K562 (cell line): ENCODE measurements at regions not wholly inside any gene's neighbourhood (a gene's known extent, or its start where the extent isn't known, plus 50 kb on each side); places are given as distances from the start of the nearest gene placed in this dataset.

Experiments
- ATAC-seq: fragments of 200-7000 bp; cut with Tn5 transposase; 3 replicates; pipeline ENCODE4 v1.9.1; 2020; ENCODE audit warnings: moderate library complexity
- BruUV-seq: library from RNA; stranded (reverse); fragments of 400-500 nt; replicated peaks from 2 replicates; lab custom pipeline; 2021; lab: Mats Ljungman, UMichigan
- CTCF ChIA-PET: fragments of 300-600 bp; formaldehyde crosslinking; extraction: SDS; loops from one replicate; lab custom pipeline; 2021; ENCODE audit warnings: low intra/inter-chr PET ratio; lab: Yijun Ruan, JAX
- POLR2A ChIA-PET: fragments of 300-600, 350-650 bp; sonication (Branson Sonifier 250); formaldehyde crosslinking; extraction: SDS; loops from one replicate; lab custom pipeline; 2021; ENCODE audit warnings: antibody characterized with exemption, inconsistent platforms; lab: Yijun Ruan, JAX
- DNase-seq, 4 experiments: peaks; one replicate each; pipeline versions ENCODE4 v3.0.0 to v3.0.0-alpha.2; 2011 to 2018; ENCODE audit warnings: low spot score in 3 of 4, mixed read lengths in 3 of 4; ENCODE audit errors: extremely low read depth in 1 of 4
- FAIRE-seq: peaks from 2 replicates; lab custom pipeline; 2011; peaks lifted over from hg19 to GRCh38; lab: Jason Lieb, UNC
- H2AFZ ChIP-seq: 2 replicates; pipeline ENCODE4 v1.6.0; 2011; ENCODE audit warnings: low read depth, low read length, control low read depth, inconsistent platforms
- H3K27ac ChIP-seq: fragments of 200-600 bp; 3 replicates; pipeline ENCODE4 v1.8.0; 2011; ENCODE audit warnings: low read depth, mild to moderate bottlenecking, control low read depth, inconsistent platforms, low read length, moderate library complexity, mixed read lengths; ENCODE audit errors: extremely low read depth
- H3K27me3 ChIP-seq, 2 experiments: fragments of 300-600 bp in 1 of 2; 2 replicates in 1 of 2; 3 replicates in 1 of 2; pipeline versions ENCODE4 v1.6.0 to v1.8.0; 2011; ENCODE audit warnings: inconsistent platforms in 2 of 2, low read length in 2 of 2, mild to moderate bottlenecking in 1 of 2, mixed read lengths in 1 of 2, moderate library complexity in 1 of 2; ENCODE audit not compliant: control insufficient read depth in 2 of 2, insufficient read depth in 2 of 2
- H3K36me3 ChIP-seq: fragments of 300-600 bp; 3 replicates; pipeline ENCODE4 v1.8.0; 2011; ENCODE audit warnings: mild to moderate bottlenecking, low read length, inconsistent platforms; ENCODE audit not compliant: control insufficient read depth, insufficient read depth
- H3K4me1 ChIP-seq, 2 experiments: fragments of 200-600 bp in 1 of 2; replicated peaks in 1 of 2; 2 replicates in 1 of 2; 3 replicates in 1 of 2; pipeline versions ENCODE4 v1.5.1 to v1.8.0; 2011; ENCODE audit warnings: inconsistent platforms in 2 of 2, low read length in 2 of 2, mild to moderate bottlenecking in 1 of 2, mixed read lengths in 1 of 2, moderate library complexity in 1 of 2; ENCODE audit not compliant: control insufficient read depth in 2 of 2, insufficient read depth in 2 of 2
- H3K4me2 ChIP-seq: 2 replicates; pipeline ENCODE4 v1.6.1; 2011; ENCODE audit warnings: low read length, control low read depth, inconsistent platforms, mixed read lengths; ENCODE audit not compliant: insufficient read depth
- H3K4me3 ChIP-seq: fragments of 200-600 bp; sonication (generic), shearing (Covaris generic); 2 replicates; pipeline ENCODE4 v1.5.1; 2016; ENCODE audit warnings: control low read depth, inconsistent platforms
- H3K79me2 ChIP-seq: fragments of 200-600 bp; 3 replicates; pipeline ENCODE4 v1.8.0; 2011; ENCODE audit warnings: low read length, inconsistent platforms; ENCODE audit not compliant: control insufficient read depth, insufficient read depth
- H3K9ac ChIP-seq, 2 experiments: 2 replicates each; pipeline versions ENCODE4 v1.6.0 to v1.6.1; 2011; ENCODE audit warnings: low read depth in 2 of 2, low read length in 2 of 2, control low read depth in 1 of 2, inconsistent platforms in 1 of 2, mild to moderate bottlenecking in 1 of 2, mixed read lengths in 1 of 2; ENCODE audit not compliant: insufficient read depth in 1 of 2
- H3K9me1 ChIP-seq: one replicate; pipeline ENCODE4 v1.6.0; 2011; ENCODE audit warnings: inconsistent platforms, mild to moderate bottlenecking, low read length, moderate library complexity; ENCODE audit not compliant: control insufficient read depth, insufficient read depth
- H3K9me3 ChIP-seq: replicated peaks from 2 replicates; pipeline ENCODE4 v1.5.1; 2011; ENCODE audit warnings: low read depth, low read length, inconsistent platforms; ENCODE audit not compliant: control insufficient read depth, insufficient read depth
- H4K20me1 ChIP-seq: replicated peaks from 2 replicates; pipeline ENCODE4 v1.6.1; 2011; ENCODE audit warnings: low read length, inconsistent platforms, mixed read lengths; ENCODE audit not compliant: control insufficient read depth, insufficient read depth
- CREBBP ChIP-seq: IDR thresholded peaks from one replicate; pipeline ENCODE4 v1.6.1; 2012; ENCODE audit warnings: low read depth, mild to moderate bottlenecking, control low read depth, inconsistent platforms, low read length
- DACH1 ChIP-seq: fragments of 450-650 bp; IDR thresholded peaks from 2 replicates; pipeline ENCODE4 v1.6.1; 2018; ENCODE audit not compliant: partially characterized antibody
- ESRRA ChIP-seq: fragments of 450-650 bp; IDR thresholded peaks from 2 replicates; pipeline ENCODE4 v1.6.1; 2014; ENCODE audit warnings: low read depth, mild to moderate bottlenecking, moderate library complexity, borderline replicate concordance
- GABPB2 ChIP-seq: fragments of 250-450 bp; sonication (Bioruptor Pico); conservative IDR thresholded peaks from 2 replicates; pipeline ENCODE4 v1.5.1; 2021; ENCODE audit warnings: mild to moderate bottlenecking
- JUN ChIP-seq, 2 experiments: sonication (generic) in 1 of 2; formaldehyde crosslinking in 1 of 2; IDR thresholded peaks; 2 replicates each; pipeline versions ENCODE4 v1.6.1 to v1.8.0; 2012 to 2022; ENCODE audit warnings: borderline replicate concordance in 2 of 2, mild to moderate bottlenecking in 2 of 2, improper control_type of control experiment in 1 of 2, low read depth in 1 of 2, low read length in 1 of 2, missing genetic modification reagents in 1 of 2
- KAT8 ChIP-seq: fragments of 450-650 bp; IDR thresholded peaks from 2 replicates; pipeline ENCODE4 v1.6.1; 2016; ENCODE audit warnings: low read depth, mild to moderate bottlenecking
- NFIC ChIP-seq: fragments of 450-650 bp; IDR thresholded peaks from 2 replicates; pipeline ENCODE4 v1.6.1; 2017; ENCODE audit warnings: mild to moderate bottlenecking, inconsistent platforms
- NR2C2 ChIP-seq, 2 experiments: fragments of 200-800 bp in 1 of 2; sonication (Bioruptor generic) in 1 of 2; sonication (generic) in 1 of 2; formaldehyde crosslinking in 1 of 2; IDR thresholded peaks; 2 replicates each; pipeline versions ENCODE4 v1.6.1 to v1.8.0; 2016 to 2022; ENCODE audit warnings: mild to moderate bottlenecking in 1 of 2, missing compliant biosample characterization in 1 of 2, missing genetic modification characterization in 1 of 2, missing genetic modification reagents in 1 of 2
- POLR2H ChIP-seq: IDR thresholded peaks from 2 replicates; pipeline ENCODE4 v1.6.1; 2016; ENCODE audit warnings: missing genetic modification characterization, low read depth, mild to moderate bottlenecking, control low read depth, missing compliant biosample characterization, moderate library complexity
- POLR3A ChIP-seq: IDR thresholded peaks from 2 replicates; pipeline ENCODE4 v1.6.1; 2011; ENCODE audit warnings: borderline replicate concordance, mild to moderate bottlenecking, moderate library complexity; ENCODE audit not compliant: insufficient read length, insufficient read depth; ENCODE audit errors: extremely low read depth
- ZBED1 ChIP-seq: IDR thresholded peaks from 2 replicates; pipeline ENCODE4 v1.6.1; 2014
- ZFX ChIP-seq: sonication (generic); formaldehyde crosslinking; IDR thresholded peaks from 2 replicates; pipeline ENCODE4 v1.8.0; 2022; ENCODE audit warnings: mild to moderate bottlenecking, missing genetic modification reagents, moderate library complexity
- ZNF23 ChIP-seq: fragments of 250-450 bp; sonication (Bioruptor Pico); IDR thresholded peaks from 2 replicates; pipeline ENCODE4 v1.4.0; 2020; ENCODE audit warnings: mild to moderate bottlenecking
- ZNF253 ChIP-seq: fragments of 250-450 bp; sonication (Bioruptor Pico); conservative IDR thresholded peaks from 2 replicates; pipeline ENCODE4 v1.6.1; 2021; ENCODE audit warnings: mild to moderate bottlenecking
- ZNF717 ChIP-seq: fragments of 250-450 bp; sonication (Bioruptor Pico); IDR thresholded peaks from 2 replicates; pipeline ENCODE4 v1.5.0; 2021
- WGBS: fragments of 100-300 bp; shearing (Covaris generic); methylation state at CpG from one replicate; pipeline ENCODE4 v1.1.6; 2016; ENCODE audit warnings: low coverage, mixed read lengths; ENCODE audit not compliant: insufficient coverage; ENCODE audit errors: missing lambda C conversion rate; 5-methylcytosine and 5-hydroxymethylcytosine counted together
- in situ Hi-C: fragments of 300-500 bp; cut with MboI; formaldehyde crosslinking; loops from 4 replicates; pipeline ENCODE4 v1.15.0; 2018; ENCODE audit warnings: inconsistent platforms, mixed read lengths
- intact Hi-C: fragments of 100-400 bp; cut with micrococcal nuclease; formaldehyde crosslinking; loops from 2 replicates; pipeline ENCODE4 v1.14.2; 2022
- TF ChIP-seq, protein P1 (sequence below): fragments of 450-650 bp; IDR thresholded peaks from 2 replicates; pipeline ENCODE4 v1.6.1; 2016
- TF ChIP-seq, protein P2 (sequence below): IDR thresholded peaks from 2 replicates; pipeline ENCODE4 v1.6.1; 2012; ENCODE audit warnings: low read depth, low read length, improper control_type of control experiment, borderline replicate concordance
- TF ChIP-seq, protein P3 (sequence below): IDR thresholded peaks from 2 replicates; pipeline ENCODE4 v1.6.1; 2016; ENCODE audit warnings: missing genetic modification characterization, missing compliant biosample characterization

DNA sequence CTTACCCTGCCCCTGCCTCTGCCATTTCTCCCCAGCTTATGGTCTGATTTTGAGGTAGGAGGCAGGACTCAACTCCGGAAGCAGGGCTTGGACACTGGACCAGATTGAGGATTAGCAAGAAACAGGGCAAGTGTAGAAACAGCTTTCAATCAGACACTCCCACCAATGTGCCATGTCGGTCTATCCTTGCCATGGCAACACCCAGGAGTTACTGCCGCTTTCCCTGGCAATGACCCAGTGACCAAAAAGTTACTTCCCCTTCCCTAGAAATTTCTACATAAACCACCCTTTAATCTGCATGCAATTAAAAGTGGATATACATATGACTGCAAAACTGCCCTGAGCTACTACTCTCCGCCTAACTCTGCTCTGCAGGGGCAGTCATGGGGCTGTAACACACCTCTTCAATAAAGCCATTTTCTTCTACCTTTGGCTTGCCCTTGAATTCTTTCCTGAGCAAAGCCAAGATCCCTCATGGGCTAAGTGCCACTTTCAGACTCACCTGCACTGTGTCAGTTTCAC is 156.7 kb downstream of the LPIN1 start:
- H3K27me3 ChIP-seq = no peaks in the 10 kb centered on the region
- intact Hi-C loops = loop anchor here (5.0 kb wide), 1 partner anchor 41 kb away; no protein-coding TSS in a partner anchor
- H3K27ac ChIP-seq = no peak overlapping the region
- in situ Hi-C loops = no loop called here
- FAIRE-seq (no peak), ATAC-seq (no peak), DNase-seq (no peak)
- H3K4me3 ChIP-seq = no peak overlapping the region
- BruUV-seq = no TSS peak
- no peaks in the 10 kb centered on the region for H3K9me3 ChIP-seq
- no peak overlapping the region for H3K9ac ChIP-seq
- POLR2A ChIA-PET = no interaction called here
- H4K20me1 ChIP-seq = no peaks in the 10 kb centered on the region
- CTCF ChIA-PET = no interaction called here
- H3K4me1 ChIP-seq = peaks cover 6 to 9% of the 10 kb centered on the region in 2 experiments; a peak in 3 of 5 replicates
- H3K9me1 ChIP-seq = no peaks in the 10 kb centered on the region
- 66% methylated on average over 4 of the region's 4 CpGs for WGBS
- H2AFZ ChIP-seq = no peak overlapping the region
- no peak overlapping the region for H3K4me2 ChIP-seq
- no peaks in the 10 kb centered on the region for H3K79me2 ChIP-seq
- H3K36me3 ChIP-seq = no peaks in the 10 kb centered on the region
- TF ChIP-seq ZNF717 (no peak), ZNF23 (no peak), JUN (IDR thresholded peaks at IDR 0.05; ENCODE audit: borderline replicate concordance, low read depth, low read length) (no peak), JUN (CRISPR knock-in tag; IDR thresholded peaks at IDR 0.05; ENCODE audit: borderline replicate concordance) (no peak), ZFX (CRISPR knock-in tag) (no peak), KAT8 (no peak), CREBBP (no peak), NFIC (no peak), ESRRA (no peak), ZBED1 (no peak), GABPB2 (CRISPR knock-in tag) (no peak), POLR2H (no peak), POLR3A (no peak), DACH1 (no peak), ZNF253 (CRISPR knock-in tag) (no peak), NR2C2 (CRISPR knock-in tag; IDR thresholded peaks at IDR 0.05) (no peak), NR2C2 (tag; IDR thresholded peaks at IDR 0.05) (no peak)
- TF ChIP-seq, protein P1, sequence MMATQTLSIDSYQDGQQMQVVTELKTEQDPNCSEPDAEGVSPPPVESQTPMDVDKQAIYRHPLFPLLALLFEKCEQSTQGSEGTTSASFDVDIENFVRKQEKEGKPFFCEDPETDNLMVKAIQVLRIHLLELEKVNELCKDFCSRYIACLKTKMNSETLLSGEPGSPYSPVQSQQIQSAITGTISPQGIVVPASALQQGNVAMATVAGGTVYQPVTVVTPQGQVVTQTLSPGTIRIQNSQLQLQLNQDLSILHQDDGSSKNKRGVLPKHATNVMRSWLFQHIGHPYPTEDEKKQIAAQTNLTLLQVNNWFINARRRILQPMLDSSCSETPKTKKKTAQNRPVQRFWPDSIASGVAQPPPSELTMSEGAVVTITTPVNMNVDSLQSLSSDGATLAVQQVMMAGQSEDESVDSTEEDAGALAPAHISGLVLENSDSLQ = no peak
- TF ChIP-seq, protein P2, sequence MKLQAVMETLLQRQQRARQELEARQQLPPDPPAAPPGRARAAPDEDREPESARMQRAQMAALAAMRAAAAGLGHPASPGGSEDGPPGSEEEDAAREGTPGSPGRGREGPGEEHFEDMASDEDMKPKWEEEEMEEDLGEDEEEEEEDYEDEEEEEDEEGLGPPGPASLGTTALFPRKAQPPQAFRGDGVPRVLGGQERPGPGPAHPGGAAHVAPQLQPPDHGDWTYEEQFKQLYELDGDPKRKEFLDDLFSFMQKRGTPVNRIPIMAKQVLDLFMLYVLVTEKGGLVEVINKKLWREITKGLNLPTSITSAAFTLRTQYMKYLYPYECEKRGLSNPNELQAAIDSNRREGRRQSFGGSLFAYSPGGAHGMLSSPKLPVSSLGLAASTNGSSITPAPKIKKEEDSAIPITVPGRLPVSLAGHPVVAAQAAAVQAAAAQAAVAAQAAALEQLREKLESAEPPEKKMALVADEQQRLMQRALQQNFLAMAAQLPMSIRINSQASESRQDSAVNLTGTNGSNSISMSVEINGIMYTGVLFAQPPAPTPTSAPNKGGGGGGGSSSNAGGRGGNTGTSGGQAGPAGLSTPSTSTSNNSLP = no peak
- TF ChIP-seq, protein P3, sequence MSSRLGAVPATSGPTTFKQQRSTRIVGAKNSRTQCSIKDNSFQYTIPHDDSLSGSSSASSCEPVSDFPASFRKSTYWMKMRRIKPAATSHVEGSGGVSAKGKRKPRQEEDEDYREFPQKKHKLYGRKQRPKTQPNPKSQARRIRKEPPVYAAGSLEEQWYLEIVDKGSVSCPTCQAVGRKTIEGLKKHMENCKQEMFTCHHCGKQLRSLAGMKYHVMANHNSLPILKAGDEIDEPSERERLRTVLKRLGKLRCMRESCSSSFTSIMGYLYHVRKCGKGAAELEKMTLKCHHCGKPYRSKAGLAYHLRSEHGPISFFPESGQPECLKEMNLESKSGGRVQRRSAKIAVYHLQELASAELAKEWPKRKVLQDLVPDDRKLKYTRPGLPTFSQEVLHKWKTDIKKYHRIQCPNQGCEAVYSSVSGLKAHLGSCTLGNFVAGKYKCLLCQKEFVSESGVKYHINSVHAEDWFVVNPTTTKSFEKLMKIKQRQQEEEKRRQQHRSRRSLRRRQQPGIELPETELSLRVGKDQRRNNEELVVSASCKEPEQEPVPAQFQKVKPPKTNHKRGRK (tag) = no peak
